ENCODE measurements at regions not wholly inside any gene's neighbourhood (a gene's known extent, or its start where the extent isn't known, plus 50 kb on each side); places are given as distances from the start of the nearest gene placed in this dataset.
"Not testable (repeated sequence)": the region's sequence is repeated elsewhere in the genome, so short reads cannot be mapped to it uniquely, and the experiment has no call there.

DNA sequence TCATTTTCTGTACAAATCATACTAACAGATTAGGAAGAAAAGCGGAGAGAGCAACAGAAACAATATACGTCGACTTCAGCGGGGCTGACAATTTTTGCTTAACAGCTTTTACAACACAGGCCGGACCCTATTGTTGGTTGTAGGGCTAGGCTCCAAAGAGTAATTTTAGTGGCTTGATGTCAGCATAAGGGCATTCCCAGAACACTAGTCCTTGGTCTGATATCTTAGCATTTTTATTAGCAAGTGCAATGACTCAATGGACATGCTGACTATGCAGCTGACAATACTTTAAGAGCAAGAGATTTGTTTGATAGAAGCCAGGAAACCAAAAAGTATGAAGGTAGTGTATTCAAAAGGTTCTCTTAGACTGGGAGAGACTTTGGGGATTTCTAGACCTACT, 209.9 kb downstream of the LNPK start:
- Mint-ChIP-seq H3K27me3 (ENCODE audit: low read depth) (no peaks in the 10 kb centered on the region), H3K4me3 (no peak overlapping the region), H3K27ac (no peak overlapping the region), H3K4me1 (peaks cover 15% of the 10 kb centered on the region), H3K9me3 (peaks cover 21% of the 10 kb centered on the region), H3K36me3 (ENCODE audit: low read depth) (peaks cover 7% of the 10 kb centered on the region)
- TF ChIP-seq, protein P1, sequence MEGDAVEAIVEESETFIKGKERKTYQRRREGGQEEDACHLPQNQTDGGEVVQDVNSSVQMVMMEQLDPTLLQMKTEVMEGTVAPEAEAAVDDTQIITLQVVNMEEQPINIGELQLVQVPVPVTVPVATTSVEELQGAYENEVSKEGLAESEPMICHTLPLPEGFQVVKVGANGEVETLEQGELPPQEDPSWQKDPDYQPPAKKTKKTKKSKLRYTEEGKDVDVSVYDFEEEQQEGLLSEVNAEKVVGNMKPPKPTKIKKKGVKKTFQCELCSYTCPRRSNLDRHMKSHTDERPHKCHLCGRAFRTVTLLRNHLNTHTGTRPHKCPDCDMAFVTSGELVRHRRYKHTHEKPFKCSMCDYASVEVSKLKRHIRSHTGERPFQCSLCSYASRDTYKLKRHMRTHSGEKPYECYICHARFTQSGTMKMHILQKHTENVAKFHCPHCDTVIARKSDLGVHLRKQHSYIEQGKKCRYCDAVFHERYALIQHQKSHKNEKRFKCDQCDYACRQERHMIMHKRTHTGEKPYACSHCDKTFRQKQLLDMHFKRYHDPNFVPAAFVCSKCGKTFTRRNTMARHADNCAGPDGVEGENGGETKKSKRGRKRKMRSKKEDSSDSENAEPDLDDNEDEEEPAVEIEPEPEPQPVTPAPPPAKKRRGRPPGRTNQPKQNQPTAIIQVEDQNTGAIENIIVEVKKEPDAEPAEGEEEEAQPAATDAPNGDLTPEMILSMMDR (IDR thresholded peaks at IDR 0.05; ENCODE audit: unreplicated experiment in 3 of 3) = no peak

GRCh38 chr2:175786471-175787124, 215.5 kb downstream of the LNPK start:
- H3K27me3 Mint-ChIP-seq (ENCODE audit: low read depth) = no peaks in the 10 kb centered on the region
- no peak overlapping the region for H3K27ac Mint-ChIP-seq
- no peaks in the 10 kb centered on the region for H3K9me3 Mint-ChIP-seq
- TF ChIP-seq, protein P1 (IDR thresholded peaks at IDR 0.05; ENCODE audit: unreplicated experiment in 3 of 3) = no peak
- no peak overlapping the region for H3K4me3 Mint-ChIP-seq
- peaks cover 7% of the 10 kb centered on the region for H3K4me1 Mint-ChIP-seq
- H3K36me3 Mint-ChIP-seq (ENCODE audit: low read depth) = no peaks in the 10 kb centered on the region

- H3K4me3 Mint-ChIP-seq; H3K4me1 Mint-ChIP-seq; H3K27me3 Mint-ChIP-seq (ENCODE audit: low read depth); H3K9me3 Mint-ChIP-seq; H3K36me3 Mint-ChIP-seq (ENCODE audit: low read depth); H3K27ac Mint-ChIP-seq: not testable (repeated sequence)
These were observed 224.7 kb downstream of the LNPK start for GRCh38 chr2:175777337-175777736.

DNA sequence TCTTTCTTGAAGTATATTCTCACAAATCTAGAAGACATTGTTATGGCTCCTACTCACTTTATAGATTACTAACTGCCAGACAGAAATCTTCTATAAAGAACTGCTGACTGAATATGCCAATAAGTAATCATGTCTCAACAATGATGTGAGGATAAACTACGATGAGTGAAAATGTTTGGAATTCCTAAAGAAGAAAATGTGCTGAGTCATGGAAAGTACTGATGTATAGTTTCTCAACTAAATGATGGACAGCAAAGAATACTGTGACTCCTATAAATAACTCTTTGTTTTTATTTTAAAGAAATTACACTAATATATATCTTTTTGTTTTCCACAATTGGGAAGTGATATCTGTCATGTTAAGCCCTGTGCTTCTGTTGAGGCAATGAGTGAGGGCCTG, 232.9 kb downstream of the LNPK start:
- Mint-ChIP-seq H3K4me3 (no peak overlapping the region), H3K27me3 (ENCODE audit: low read depth) (peaks cover 3% of the 10 kb centered on the region), H3K36me3 (ENCODE audit: low read depth) (no peaks in the 10 kb centered on the region), H3K4me1 (peaks cover 4% of the 10 kb centered on the region), H3K9me3 (peaks cover 9% of the 10 kb centered on the region), H3K27ac (no peak overlapping the region)
- TF ChIP-seq, protein P1 (IDR thresholded peaks at IDR 0.05; ENCODE audit: unreplicated experiment in 3 of 3) = no peak

DNA sequence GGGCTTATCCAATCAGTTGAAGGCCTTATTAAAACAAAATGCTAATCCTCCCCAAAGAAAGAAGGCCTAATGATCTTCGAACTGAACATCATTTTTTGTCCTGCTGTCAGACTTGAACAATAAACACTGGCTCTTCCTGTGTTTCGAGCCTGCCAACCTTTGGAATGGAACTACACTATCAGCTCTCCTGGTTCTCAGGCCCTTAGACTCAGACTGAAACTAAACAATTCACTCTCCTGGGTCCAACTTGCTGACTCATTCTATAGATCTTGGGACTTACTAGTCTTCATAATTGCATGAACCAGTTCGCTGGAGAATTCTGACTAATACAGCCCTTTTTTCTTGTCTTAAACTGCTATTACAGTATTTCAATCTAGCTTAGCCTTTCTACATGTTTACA, 235.2 kb downstream of the LNPK start:
- TF ChIP-seq, protein P1 (IDR thresholded peaks at IDR 0.05; ENCODE audit: unreplicated experiment in 3 of 3) = no peak
- H3K4me1 Mint-ChIP-seq = peaks cover 4% of the 10 kb centered on the region
- H3K27me3 Mint-ChIP-seq (ENCODE audit: low read depth) = no peaks in the 10 kb centered on the region
- H3K9me3 Mint-ChIP-seq = peaks cover 9% of the 10 kb centered on the region
- no peak overlapping the region for H3K27ac Mint-ChIP-seq
- no peaks in the 10 kb centered on the region for H3K36me3 Mint-ChIP-seq (ENCODE audit: low read depth)
- H3K4me3 Mint-ChIP-seq = no peak overlapping the region

DNA sequence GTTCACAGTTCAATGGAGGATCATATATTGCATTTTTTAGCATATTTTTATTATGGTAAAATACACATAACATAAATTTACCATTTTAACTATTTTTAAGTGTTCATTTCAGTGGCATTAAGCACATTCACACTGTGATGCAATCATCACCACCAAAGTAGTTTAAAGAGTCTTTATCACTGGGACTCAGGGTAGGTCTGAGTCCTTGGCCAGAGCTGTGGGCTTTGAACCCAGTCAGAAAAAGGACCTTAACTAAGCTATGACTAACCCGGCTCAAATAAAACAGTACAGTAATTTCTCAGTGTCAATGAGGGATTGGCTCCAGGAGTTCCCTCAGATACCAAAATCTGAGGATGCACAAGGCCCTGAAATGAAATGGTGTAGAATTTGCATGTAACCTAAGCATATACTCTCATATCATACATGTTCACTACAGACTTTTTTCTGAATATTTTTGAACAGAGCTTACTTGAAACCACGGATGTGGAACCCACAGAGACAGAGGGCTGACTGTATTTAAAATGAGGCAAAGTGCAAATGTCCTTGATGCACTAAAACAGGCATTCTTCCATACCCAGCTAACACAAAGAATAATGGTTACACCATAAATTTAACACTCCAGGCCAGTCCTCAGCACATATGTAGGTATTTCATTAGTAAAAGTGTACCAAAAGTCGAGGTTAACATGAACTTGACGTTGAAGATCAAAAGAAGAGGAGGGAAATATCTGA, 246.2 kb downstream of the LNPK start:
- Mint-ChIP-seq H3K4me1 (no peaks in the 10 kb centered on the region), H3K27ac (no peak overlapping the region), H3K4me3 (no peak overlapping the region), H3K36me3 (ENCODE audit: low read depth) (peaks cover 3% of the 10 kb centered on the region), H3K27me3 (ENCODE audit: low read depth) (no peaks in the 10 kb centered on the region), H3K9me3 (peaks cover 4% of the 10 kb centered on the region)
- TF ChIP-seq, protein P1 (IDR thresholded peaks at IDR 0.05; ENCODE audit: unreplicated experiment in 3 of 3) = no peak

Data from nephron (organoid).